Vagina (tissue), 2 donors: ENCODE measurements at regions not wholly inside any gene's neighbourhood (a gene's known extent, or its start where the extent isn't known, plus 50 kb on each side); places are given as distances from the start of the nearest gene placed in this dataset.

Experiments
- DNase-seq, 2 donors: peaks; one replicate each; pipeline ENCODE4 v3.0.0-alpha.2; 2017; ENCODE audit errors: extremely low spot score in 2 of 2
- H3K27ac ChIP-seq: fragments of 200-600 bp; sonication (generic); one replicate; pipeline ENCODE4 v1.5.1; 2019
- H3K27me3 ChIP-seq: fragments of 200-600 bp; sonication (generic); one replicate; pipeline ENCODE4 v1.5.1; 2019
- H3K36me3 ChIP-seq, 2 donors: fragments of 200-600 bp; sonication (generic); one replicate each; pipeline ENCODE4 v1.5.1; 2017 to 2019
- H3K4me1 ChIP-seq: fragments of 200-600 bp; sonication (generic); one replicate; pipeline ENCODE4 v1.5.1; 2019
- H3K4me3 ChIP-seq, 2 donors: fragments of 200-600 bp; sonication (generic); 1 replicate in 1 of 2; 2 replicates in 1 of 2; pipeline ENCODE4 v1.5.1; 2016 to 2019
- H3K9me3 ChIP-seq: fragments of 200-600 bp; sonication (generic); one replicate; pipeline ENCODE4 v1.5.1; 2019
- CTCF ChIP-seq, 3 experiments: fragments of 450-650 bp in 2 of 3; fragments of 200-600 bp in 1 of 3; sonication (generic) in 1 of 3; IDR thresholded peaks; one replicate each; pipeline ENCODE4 v1.5.1; 2017 to 2019; ENCODE audit warnings: antibody characterized with exemption in 3 of 3, mild to moderate bottlenecking in 2 of 3, moderate library complexity in 2 of 3
- POLR2A ChIP-seq, 2 donors: fragments of 450-650 bp; IDR thresholded peaks; one replicate each; pipeline ENCODE4 v1.6.1; 2017; ENCODE audit warnings: antibody characterized with exemption in 2 of 2, mild to moderate bottlenecking in 2 of 2, moderate library complexity in 2 of 2
- POLR2AphosphoS5 ChIP-seq, 2 donors: sonication (generic); formaldehyde crosslinking; IDR thresholded peaks; one replicate each; pipeline ENCODE4 v1.9.0; 2017; ENCODE audit warnings: antibody characterized with exemption in 2 of 2, mild to moderate bottlenecking in 2 of 2, low read depth in 1 of 2; ENCODE audit not compliant: insufficient read depth in 1 of 2
- intact Hi-C: fragments of 100-400 bp; cut with DNase I; formaldehyde crosslinking; loops from one replicate; pipeline ENCODE4 v1.15.1; 2023

- no peak overlapping the region for H3K27ac ChIP-seq
- H3K4me1 ChIP-seq, result no peaks in the 10 kb centered on the region
- H3K9me3 ChIP-seq, result no peaks in the 10 kb centered on the region
- intact Hi-C loops, result no loop called here
- H3K4me3 ChIP-seq, result no peak overlapping the region
- DNase-seq, result no peak
- no peaks in the 10 kb centered on the region for H3K27me3 ChIP-seq
- TF ChIP-seq POLR2A (IDR thresholded peaks at IDR 0.05), result no peak
- TF ChIP-seq POLR2AphosphoS5 (IDR thresholded peaks at IDR 0.05; ENCODE audit: insufficient read depth in 1 of 2, low read depth in 1 of 2), result no peak
- no peak for TF ChIP-seq CTCF (IDR thresholded peaks at IDR 0.05)
- H3K36me3 ChIP-seq, result no peaks in the 10 kb centered on the region
Observed at GRCh38 chr2:57622009-57622408, 424.6 kb upstream of the VRK2 start.

GRCh38 chr2:57656198-57656597 lies 390.4 kb upstream of the VRK2 start:
- no peak for DNase-seq
- Histone ChIP-seq H3K9me3 (no peaks in the 10 kb centered on the region), H3K27me3 (no peaks in the 10 kb centered on the region), H3K36me3 (no peaks in the 10 kb centered on the region), H3K4me3 (no peak overlapping the region), H3K27ac (no peak overlapping the region), H3K4me1 (no peaks in the 10 kb centered on the region)
- intact Hi-C loops, result loop anchor here (5.0 kb wide), 1 partner anchor 1281 kb away; no protein-coding TSS in a partner anchor
- TF ChIP-seq CTCF (IDR thresholded peaks at IDR 0.05), result no peak
- no peak for TF ChIP-seq POLR2A (IDR thresholded peaks at IDR 0.05)
- no peak for TF ChIP-seq POLR2AphosphoS5 (IDR thresholded peaks at IDR 0.05; ENCODE audit: insufficient read depth in 1 of 2, low read depth in 1 of 2)

GRCh38 chr2:57669570-57669969 lies 377.0 kb upstream of the VRK2 start:
- Histone ChIP-seq H3K27me3 (no peaks in the 10 kb centered on the region), H3K9me3 (no peaks in the 10 kb centered on the region), H3K27ac (no peak overlapping the region), H3K36me3 (no peaks in the 10 kb centered on the region), H3K4me3 (no peak overlapping the region), H3K4me1 (no peaks in the 10 kb centered on the region)
- DNase-seq, result no peak
- no peak for TF ChIP-seq POLR2AphosphoS5 (IDR thresholded peaks at IDR 0.05; ENCODE audit: insufficient read depth in 1 of 2, low read depth in 1 of 2)
- intact Hi-C loops, result no loop called here

GRCh38 chr2:57674025-57674424 lies 372.6 kb upstream of the VRK2 start:
- no peak for TF ChIP-seq POLR2AphosphoS5 (IDR thresholded peaks at IDR 0.05; ENCODE audit: insufficient read depth in 1 of 2, low read depth in 1 of 2)
- TF ChIP-seq CTCF (IDR thresholded peaks at IDR 0.05), result no peak
- TF ChIP-seq POLR2A (IDR thresholded peaks at IDR 0.05), result no peak
- Histone ChIP-seq H3K4me1 (no peaks in the 10 kb centered on the region), H3K4me3 (no peak overlapping the region), H3K27ac (no peak overlapping the region), H3K36me3 (no peaks in the 10 kb centered on the region), H3K27me3 (no peaks in the 10 kb centered on the region), H3K9me3 (no peaks in the 10 kb centered on the region)
- DNase-seq, result no peak
- intact Hi-C loops, result no loop called here

- no peak overlapping the region for H3K4me3 ChIP-seq
Observed at GRCh38 chr2:57674743-57675142, 371.9 kb upstream of the VRK2 start.

More at GRCh38 chr2:57674743-57675142, 371.9 kb upstream of the VRK2 start:
- H3K27me3 ChIP-seq, result no peaks in the 10 kb centered on the region
- intact Hi-C loops, result no loop called here
- no peaks in the 10 kb centered on the region for H3K9me3 ChIP-seq
- DNase-seq, result no peak
- H3K36me3 ChIP-seq, result no peaks in the 10 kb centered on the region
- no peaks in the 10 kb centered on the region for H3K4me1 ChIP-seq
- TF ChIP-seq POLR2A (IDR thresholded peaks at IDR 0.05) (no peak), POLR2AphosphoS5 (IDR thresholded peaks at IDR 0.05; ENCODE audit: insufficient read depth in 1 of 2, low read depth in 1 of 2) (no peak), CTCF (IDR thresholded peaks at IDR 0.05) (no peak)
- no peak overlapping the region for H3K27ac ChIP-seq
